Trophoblast cell (in vitro differentiated cells and primary cell): ENCODE measurements at regions not wholly inside any gene's neighbourhood (a gene's known extent, or its start where the extent isn't known, plus 50 kb on each side); places are given as distances from the start of the nearest gene placed in this dataset.

Experiments
- DNase-seq, 2 donors: peaks; one replicate each; pipeline ENCODE4 v3.0.0-alpha.2; 2016
- H2AFZ ChIP-seq: 2 replicates; pipeline ENCODE4 v1.6.1; 2013; ENCODE audit warnings: low read length, moderate library complexity, mild to moderate bottlenecking; ENCODE audit not compliant: insufficient read depth, poor library complexity
- H2AK5ac ChIP-seq: 2 replicates; pipeline ENCODE4 v1.6.1; 2013; ENCODE audit warnings: mild to moderate bottlenecking, low read length
- H2BK120ac ChIP-seq: 2 replicates; pipeline ENCODE4 v1.6.1; 2013; ENCODE audit warnings: low read length, mild to moderate bottlenecking, moderate library complexity; ENCODE audit not compliant: insufficient read depth, poor library complexity
- H2BK12ac ChIP-seq: 2 replicates; pipeline ENCODE4 v1.6.1; 2013; ENCODE audit warnings: mild to moderate bottlenecking, low read length, moderate library complexity
- H2BK5ac ChIP-seq: 2 replicates; pipeline ENCODE4 v1.6.1; 2013; ENCODE audit warnings: low read length, low read depth, moderate library complexity, mild to moderate bottlenecking; ENCODE audit not compliant: poor library complexity
- H3K14ac ChIP-seq: 2 replicates; pipeline ENCODE4 v1.6.1; 2013; ENCODE audit warnings: mild to moderate bottlenecking, low read length
- H3K18ac ChIP-seq: 2 replicates; pipeline ENCODE4 v1.6.1; 2013; ENCODE audit warnings: mild to moderate bottlenecking, low read length
- H3K23ac ChIP-seq: 2 replicates; pipeline ENCODE4 v1.6.1; 2013; ENCODE audit warnings: low read length
- H3K27ac ChIP-seq: 2 replicates; pipeline ENCODE4 v1.5.1; 2013; ENCODE audit warnings: low read depth, mild to moderate bottlenecking, inconsistent platforms, low read length, moderate library complexity
- H3K27me3 ChIP-seq: 2 replicates; pipeline ENCODE4 v1.6.1; 2013; ENCODE audit warnings: inconsistent platforms, mild to moderate bottlenecking, low read length, moderate library complexity; ENCODE audit not compliant: insufficient read depth
- H3K36me3 ChIP-seq, 2 experiments: 1 replicate in 1 of 2; 2 replicates in 1 of 2; pipeline ENCODE4 v1.6.1; 2013; ENCODE audit warnings: low read length in 2 of 2, mild to moderate bottlenecking in 2 of 2, moderate library complexity in 1 of 2; ENCODE audit not compliant: insufficient read depth in 2 of 2, control insufficient read depth in 1 of 2
- H3K4ac ChIP-seq: 2 replicates; pipeline ENCODE4 v1.6.1; 2013; ENCODE audit warnings: low read depth, mild to moderate bottlenecking, low read length, moderate library complexity
- H3K4me1 ChIP-seq, 2 experiments: 1 replicate in 1 of 2; 2 replicates in 1 of 2; pipeline ENCODE4 v1.6.1; 2013; ENCODE audit warnings: low read length in 2 of 2, mild to moderate bottlenecking in 2 of 2, moderate library complexity in 1 of 2; ENCODE audit not compliant: insufficient read depth in 2 of 2, control insufficient read depth in 1 of 2
- H3K4me2 ChIP-seq: 2 replicates; pipeline ENCODE4 v1.6.1; 2013; ENCODE audit warnings: inconsistent platforms, mild to moderate bottlenecking, low read length, moderate library complexity
- H3K4me3 ChIP-seq: 2 replicates; pipeline ENCODE4 v1.5.1; 2013; ENCODE audit warnings: mild to moderate bottlenecking, low read depth, low read length, inconsistent platforms
- H3K79me1 ChIP-seq: one replicate; pipeline ENCODE4 v1.6.1; 2013; ENCODE audit warnings: low read length
- H3K79me2 ChIP-seq: 2 replicates; pipeline ENCODE4 v1.6.1; 2013; ENCODE audit warnings: low read length, mild to moderate bottlenecking; ENCODE audit not compliant: control insufficient read depth, insufficient read depth, poor library complexity
- H3K9ac ChIP-seq: 2 replicates; pipeline ENCODE4 v1.6.1; 2013; ENCODE audit warnings: mild to moderate bottlenecking, low read length
- H3K9me3 ChIP-seq: 2 replicates; pipeline ENCODE4 v1.6.1; 2013; ENCODE audit warnings: low read depth, mild to moderate bottlenecking, control low read depth, inconsistent platforms, low read length; ENCODE audit not compliant: insufficient read depth
- H4K12ac ChIP-seq: 2 replicates; pipeline ENCODE4 v1.6.1; 2013; ENCODE audit warnings: low read depth, mild to moderate bottlenecking, low read length, moderate library complexity
- H4K8ac ChIP-seq: 2 replicates; pipeline ENCODE4 v1.6.1; 2013; ENCODE audit warnings: low read depth, mild to moderate bottlenecking, low read length, moderate library complexity
- H4K91ac ChIP-seq: one replicate; pipeline ENCODE4 v1.6.1; 2013; ENCODE audit warnings: low read depth, mild to moderate bottlenecking, low read length, moderate library complexity
- WGBS: extraction: QIAGEN DNeasy Blood & Tissue Kit; methylation state at CpG from one replicate; pipeline ENCODE4 v1.1.7; 2013; ENCODE audit warnings: missing lambda C conversion rate; ENCODE audit not compliant: insufficient read length, insufficient coverage; ENCODE audit errors: extremely low coverage; 5-methylcytosine and 5-hydroxymethylcytosine counted together

DNA sequence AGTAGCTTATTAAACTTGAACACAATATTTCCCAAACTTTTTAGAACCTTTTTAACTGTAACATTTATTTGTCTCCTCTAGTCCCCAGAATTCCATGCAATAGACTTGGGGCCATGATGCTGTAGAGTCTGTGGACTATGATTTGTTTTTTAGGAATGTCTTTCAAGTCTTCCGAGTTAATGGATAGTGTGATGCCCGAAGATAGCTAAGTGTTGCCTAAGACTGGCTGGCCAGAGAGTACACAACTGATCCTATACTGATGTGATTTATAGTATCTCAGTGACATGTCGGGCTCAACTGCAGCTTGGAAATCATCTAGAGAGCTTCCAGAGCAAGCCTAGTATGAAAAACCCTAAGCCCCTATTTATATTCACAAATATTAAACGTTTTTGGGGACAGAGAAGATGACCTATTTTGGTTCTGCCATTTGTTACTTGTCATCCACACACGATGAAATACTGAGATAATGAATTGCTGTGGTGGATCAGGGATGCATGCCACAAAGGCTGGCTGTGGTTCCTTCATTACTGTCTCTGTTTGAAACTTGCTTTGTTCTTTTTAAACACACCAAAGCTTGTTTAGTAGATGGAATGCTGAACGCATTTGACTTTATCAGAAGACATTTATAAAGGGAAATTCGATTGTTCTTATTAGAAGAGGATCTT is 507.4 kb downstream of the TAFA4 start:
- H3K23ac ChIP-seq: no peak overlapping the region
- no peak overlapping the region for H4K12ac ChIP-seq
- peak overlapping the region; percentile 93 for H3K27ac ChIP-seq
- no peak overlapping the region for H2BK120ac ChIP-seq
- no peak overlapping the region for H2BK12ac ChIP-seq
- H3K18ac ChIP-seq: no peak overlapping the region
- no peak overlapping the region for H2AK5ac ChIP-seq
- no peak overlapping the region for H3K9ac ChIP-seq
- WGBS: no CpG with 5 or more reads among the region's 7 CpGs
- peak; percentile 3 to 54 for DNase-seq
- H3K27me3 ChIP-seq: no peaks in the 10 kb centered on the region
- H2AFZ ChIP-seq: no peak overlapping the region
- H4K91ac ChIP-seq: no peak overlapping the region
- H2BK5ac ChIP-seq: peak overlapping the region; percentile 36
- H3K4me2 ChIP-seq: no peak overlapping the region
- no peak overlapping the region for H3K4me3 ChIP-seq
- no peak overlapping the region for H3K14ac ChIP-seq
- no peaks in the 10 kb centered on the region for H3K36me3 ChIP-seq
- H3K4me1 ChIP-seq: peaks cover 4 to 6% of the 10 kb centered on the region in 2 experiments
- H3K4ac ChIP-seq: no peak overlapping the region
- H3K79me1 ChIP-seq: peaks cover 10% of the 10 kb centered on the region
- H3K9me3 ChIP-seq: no peaks in the 10 kb centered on the region
- no peaks in the 10 kb centered on the region for H3K79me2 ChIP-seq
- no peak overlapping the region for H4K8ac ChIP-seq

DNA sequence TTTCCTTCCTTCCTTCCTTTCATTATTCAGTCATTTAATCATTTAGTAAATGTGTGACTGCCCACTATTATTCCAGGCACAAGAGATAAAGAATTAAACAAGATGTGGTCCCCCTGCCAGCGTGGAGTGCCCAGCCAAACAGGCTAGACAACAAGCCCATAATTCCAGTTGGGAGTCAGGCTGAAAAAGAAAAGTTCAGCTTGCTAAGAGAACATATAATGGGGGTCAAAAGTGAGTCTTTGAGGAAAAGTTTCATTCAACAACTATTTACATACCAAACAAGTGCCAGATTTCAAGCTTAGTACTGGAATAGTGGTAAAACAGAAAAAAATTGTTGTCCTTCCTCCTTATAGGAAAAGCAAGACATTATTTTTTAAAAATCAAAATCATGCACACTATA is 523.7 kb downstream of the TAFA4 start:
- no peaks in the 10 kb centered on the region for H3K4me1 ChIP-seq
- no peak overlapping the region for H2AFZ ChIP-seq
- no peak overlapping the region for H3K4me2 ChIP-seq

DNA sequence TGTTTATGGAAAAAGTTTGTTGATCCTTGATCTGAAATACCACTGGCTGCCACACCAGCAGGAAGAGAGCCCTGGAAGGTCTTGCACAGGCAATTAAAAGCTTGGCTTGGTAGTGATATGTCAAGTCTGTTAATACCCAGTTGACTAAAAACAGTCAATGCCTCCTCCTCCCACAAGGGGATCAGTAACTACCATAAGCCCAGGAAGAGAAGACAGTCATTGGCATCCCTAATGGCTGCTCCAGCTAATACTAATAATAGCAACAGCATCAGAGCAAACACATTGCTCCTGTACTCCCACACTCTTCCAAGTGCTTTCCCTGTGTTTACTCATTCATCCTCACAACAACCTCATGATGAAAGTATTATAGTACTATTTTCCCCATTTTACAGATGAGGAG is 528.6 kb downstream of the TAFA4 start:
- no peak overlapping the region for H3K23ac ChIP-seq
- H3K27me3 ChIP-seq: no peaks in the 10 kb centered on the region
- no peaks in the 10 kb centered on the region for H3K36me3 ChIP-seq
- no peak overlapping the region for H3K9ac ChIP-seq
- H4K91ac ChIP-seq: no peak overlapping the region
- no peak overlapping the region for H2BK12ac ChIP-seq
- no peak overlapping the region for H3K4ac ChIP-seq
- H4K12ac ChIP-seq: no peak overlapping the region
- H3K4me3 ChIP-seq: no peak overlapping the region
- no peak overlapping the region for H3K4me2 ChIP-seq
- no peaks in the 10 kb centered on the region for H3K9me3 ChIP-seq
- no peaks in the 10 kb centered on the region for H3K4me1 ChIP-seq
- H3K79me1 ChIP-seq: no peaks in the 10 kb centered on the region
- H2BK120ac ChIP-seq: no peak overlapping the region
- H2BK5ac ChIP-seq: no peak overlapping the region
- no peak overlapping the region for H2AK5ac ChIP-seq
- H4K8ac ChIP-seq: no peak overlapping the region
- no peak overlapping the region for H2AFZ ChIP-seq
- H3K27ac ChIP-seq: no peak overlapping the region
- no peak overlapping the region for H3K14ac ChIP-seq
- no peak overlapping the region for H3K18ac ChIP-seq
- no peak for DNase-seq
- H3K79me2 ChIP-seq: no peaks in the 10 kb centered on the region

More for the DNA sequence above, 523.7 kb downstream of the TAFA4 start:
- DNase-seq: no peak
- Histone ChIP-seq H3K36me3 (no peaks in the 10 kb centered on the region), H3K79me2 (no peaks in the 10 kb centered on the region), H4K91ac (no peak overlapping the region), H3K4me3 (no peak overlapping the region), H3K14ac (no peak overlapping the region), H3K18ac (no peak overlapping the region), H4K8ac (no peak overlapping the region), H3K9me3 (no peaks in the 10 kb centered on the region), H3K27me3 (no peaks in the 10 kb centered on the region), H2AK5ac (no peak overlapping the region), H4K12ac (no peak overlapping the region), H2BK12ac (no peak overlapping the region), H2BK120ac (no peak overlapping the region), H3K27ac (no peak overlapping the region), H3K23ac (no peak overlapping the region), H2BK5ac (no peak overlapping the region), H3K79me1 (no peaks in the 10 kb centered on the region), H3K4ac (no peak overlapping the region), H3K9ac (no peak overlapping the region)
- WGBS: no CpG with 5 or more reads among the region's 1 CpG

DNA sequence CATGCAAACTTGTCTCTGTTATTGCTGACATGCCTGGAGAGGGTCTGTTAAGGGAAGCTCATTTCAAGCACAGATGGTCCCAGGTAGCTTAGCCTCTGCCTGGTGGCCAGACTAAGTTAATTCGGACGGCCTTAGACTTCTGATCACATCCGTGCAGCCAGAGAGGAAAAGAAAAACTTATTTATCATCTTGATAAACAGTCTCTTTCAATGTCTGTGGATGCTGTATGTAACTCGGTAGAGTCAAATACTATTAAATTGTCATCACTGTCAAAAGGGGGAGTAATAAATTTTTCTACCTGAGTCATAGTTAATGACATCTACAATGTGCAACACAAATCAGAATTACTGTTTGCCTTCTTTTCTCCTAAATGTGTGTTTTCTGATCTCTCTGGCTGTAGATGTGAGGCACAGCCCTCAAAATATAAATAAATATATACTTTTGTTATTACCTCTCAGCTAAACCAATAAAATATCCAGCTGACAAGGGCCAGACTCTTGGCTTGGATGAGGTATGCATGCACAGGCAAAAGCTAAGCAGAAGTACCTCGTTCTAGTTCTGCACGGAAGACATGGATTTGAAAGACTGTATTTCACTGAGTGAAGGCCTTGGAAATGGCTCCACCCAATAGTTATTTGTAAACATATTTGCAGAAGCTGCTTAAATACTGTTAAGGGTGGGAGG is 530.0 kb downstream of the TAFA4 start:
- no CpG with 5 or more reads among the region's 6 CpGs for WGBS
- no peak overlapping the region for H4K12ac ChIP-seq

More for the DNA sequence above, 530.0 kb downstream of the TAFA4 start:
- no peak for DNase-seq
- Histone ChIP-seq H3K23ac (no peak overlapping the region), H3K4me1 (no peaks in the 10 kb centered on the region), H2AK5ac (no peak overlapping the region), H2BK5ac (no peak overlapping the region), H3K27ac (no peak overlapping the region), H4K91ac (no peak overlapping the region), H3K79me2 (no peaks in the 10 kb centered on the region), H3K4me3 (no peak overlapping the region), H4K8ac (no peak overlapping the region), H3K36me3 (no peaks in the 10 kb centered on the region), H3K9me3 (no peaks in the 10 kb centered on the region), H3K4ac (no peak overlapping the region), H3K4me2 (no peak overlapping the region), H3K79me1 (no peaks in the 10 kb centered on the region), H3K27me3 (no peaks in the 10 kb centered on the region), H3K9ac (no peak overlapping the region), H2AFZ (no peak overlapping the region), H3K14ac (no peak overlapping the region), H2BK120ac (no peak overlapping the region), H3K18ac (no peak overlapping the region), H2BK12ac (no peak overlapping the region)
